ENCODE measurements at regions not wholly inside any gene's neighbourhood (a gene's known extent, or its start where the extent isn't known, plus 50 kb on each side); places are given as distances from the start of the nearest gene placed in this dataset.

DNA sequence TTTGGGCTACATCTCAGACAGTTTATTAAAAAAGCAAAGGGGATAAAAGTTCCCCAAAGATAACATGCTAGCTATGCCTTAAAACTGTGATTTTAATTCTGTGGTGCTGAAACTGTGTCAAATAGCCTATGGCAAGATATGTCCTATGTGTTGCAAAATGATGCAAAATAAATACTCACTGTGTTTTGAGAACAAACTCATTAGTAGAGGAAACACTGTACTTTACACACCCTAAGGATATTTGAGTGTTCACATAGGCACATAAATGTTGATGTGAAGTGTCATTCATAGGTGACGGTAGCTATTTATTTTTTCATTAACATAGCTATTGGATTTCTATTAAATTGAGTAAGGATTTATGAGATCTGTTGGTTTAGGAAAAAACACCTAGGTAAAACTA is 351.9 kb downstream of the FAT4 start (continued):
- TF ChIP-seq GABPA (IDR thresholded peaks at IDR 0.05 in 1 of 2, conservative IDR thresholded peaks at IDR 0.05 in 1 of 2) (no peak), NR2F2 (IDR thresholded peaks at IDR 0.05) (no peak), HNF4A (conservative IDR thresholded peaks at IDR 0.05) (no peak), FOXA2 (IDR thresholded peaks at IDR 0.05) (no peak)
- TF ChIP-seq, protein P1, sequence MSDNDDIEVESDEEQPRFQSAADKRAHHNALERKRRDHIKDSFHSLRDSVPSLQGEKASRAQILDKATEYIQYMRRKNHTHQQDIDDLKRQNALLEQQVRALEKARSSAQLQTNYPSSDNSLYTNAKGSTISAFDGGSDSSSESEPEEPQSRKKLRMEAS (IDR thresholded peaks at IDR 0.05): no peak
- TF ChIP-seq, protein P2, sequence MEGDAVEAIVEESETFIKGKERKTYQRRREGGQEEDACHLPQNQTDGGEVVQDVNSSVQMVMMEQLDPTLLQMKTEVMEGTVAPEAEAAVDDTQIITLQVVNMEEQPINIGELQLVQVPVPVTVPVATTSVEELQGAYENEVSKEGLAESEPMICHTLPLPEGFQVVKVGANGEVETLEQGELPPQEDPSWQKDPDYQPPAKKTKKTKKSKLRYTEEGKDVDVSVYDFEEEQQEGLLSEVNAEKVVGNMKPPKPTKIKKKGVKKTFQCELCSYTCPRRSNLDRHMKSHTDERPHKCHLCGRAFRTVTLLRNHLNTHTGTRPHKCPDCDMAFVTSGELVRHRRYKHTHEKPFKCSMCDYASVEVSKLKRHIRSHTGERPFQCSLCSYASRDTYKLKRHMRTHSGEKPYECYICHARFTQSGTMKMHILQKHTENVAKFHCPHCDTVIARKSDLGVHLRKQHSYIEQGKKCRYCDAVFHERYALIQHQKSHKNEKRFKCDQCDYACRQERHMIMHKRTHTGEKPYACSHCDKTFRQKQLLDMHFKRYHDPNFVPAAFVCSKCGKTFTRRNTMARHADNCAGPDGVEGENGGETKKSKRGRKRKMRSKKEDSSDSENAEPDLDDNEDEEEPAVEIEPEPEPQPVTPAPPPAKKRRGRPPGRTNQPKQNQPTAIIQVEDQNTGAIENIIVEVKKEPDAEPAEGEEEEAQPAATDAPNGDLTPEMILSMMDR (IDR thresholded peaks at IDR 0.05; ENCODE audit: low read depth, low read length, missing input control): no peak

DNA sequence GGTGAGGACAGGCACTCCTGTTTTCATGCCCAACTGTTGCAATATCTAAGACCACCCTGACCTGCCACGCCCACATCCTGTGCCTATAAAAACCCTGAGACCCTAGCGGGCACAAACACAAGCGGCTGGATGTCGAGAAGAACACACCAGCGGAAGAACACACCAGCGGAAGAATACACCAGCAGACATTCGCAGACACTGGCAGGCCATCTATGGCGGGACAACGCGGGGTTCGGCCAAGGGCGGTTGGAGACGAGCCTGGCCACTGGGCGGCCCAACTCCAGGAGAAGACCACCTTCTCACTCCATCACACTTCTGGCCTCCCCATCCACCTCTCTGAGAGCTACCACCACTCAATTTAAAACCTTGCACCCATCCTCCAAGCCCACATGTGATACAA is 361.4 kb downstream of the FAT4 start:
- TF ChIP-seq, protein P1 (IDR thresholded peaks at IDR 0.05): no peak
- no peak for TF ChIP-seq FOXA2 (IDR thresholded peaks at IDR 0.05)
- TF ChIP-seq, protein P2 (IDR thresholded peaks at IDR 0.05; ENCODE audit: low read depth, low read length, missing input control): no peak
- no peaks in the 10 kb centered on the region for H3K27me3 ChIP-seq (ENCODE audit: control insufficient read depth in 4 of 4, insufficient read depth in 4 of 4, low read length in 3 of 4)
- H3K4me1 ChIP-seq (ENCODE audit: control insufficient read depth in 4 of 4, insufficient read depth in 4 of 4, low read length in 3 of 4): peaks cover 0 to 4% (median 0%) of the 10 kb centered on the region in 4 donors
- no peak overlapping the region for H3K4me3 ChIP-seq (ENCODE audit: low read depth in 1 of 3, low read length in 3 of 3)
- H3K9me3 ChIP-seq (ENCODE audit: control insufficient read depth in 4 of 4, low read length in 3 of 4): no peaks in the 10 kb centered on the region
- no peak overlapping the region for H3K9ac ChIP-seq (ENCODE audit: low read depth in 1 of 2, low read length in 2 of 2)
- DNase-seq (ENCODE audit: low spot score): no peak
- H3K27ac ChIP-seq (ENCODE audit: low read depth in 1 of 2, low read length in 2 of 2): no peak overlapping the region
- H3K36me3 ChIP-seq (ENCODE audit: control insufficient read depth in 4 of 4, insufficient read depth in 3 of 4, low read depth in 1 of 4, low read length in 3 of 4): no peaks in the 10 kb centered on the region
- WGBS: 95% methylated on average over 14 of the region's 14 CpGs

DNA sequence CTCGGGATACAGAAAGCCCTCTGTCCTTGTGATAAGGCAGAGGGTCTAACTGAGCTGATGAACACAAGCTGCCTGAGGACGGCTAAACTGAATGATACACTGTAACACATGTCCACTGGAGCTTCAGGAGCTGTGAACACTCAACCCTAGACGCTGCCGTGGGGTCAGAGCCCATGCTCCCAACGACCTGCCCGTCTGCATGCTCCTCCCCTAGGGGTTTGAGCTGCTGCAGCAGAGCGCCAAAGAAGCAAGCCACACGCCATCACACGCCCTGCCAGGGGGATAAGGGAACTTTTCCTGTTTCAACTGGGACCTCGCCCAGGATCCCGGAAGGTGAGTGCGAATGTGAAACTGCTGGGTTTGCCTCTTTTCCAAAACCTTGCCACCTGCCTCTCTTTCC is 361.8 kb downstream of the FAT4 start:
- no peaks in the 10 kb centered on the region for H3K27me3 ChIP-seq (ENCODE audit: control insufficient read depth in 4 of 4, insufficient read depth in 4 of 4, low read length in 3 of 4)
- H3K4me3 ChIP-seq (ENCODE audit: low read depth in 1 of 3, low read length in 3 of 3): no peak overlapping the region
- H3K27ac ChIP-seq (ENCODE audit: low read depth in 1 of 2, low read length in 2 of 2): no peak overlapping the region
- TF ChIP-seq, protein P2 (IDR thresholded peaks at IDR 0.05; ENCODE audit: low read depth, low read length, missing input control): no peak
- no peak for TF ChIP-seq FOXA1 (IDR thresholded peaks at IDR 0.05)
- TF ChIP-seq JUND (IDR thresholded peaks at IDR 0.05): no peak
- TF ChIP-seq RXRA (IDR thresholded peaks at IDR 0.05): no peak
- TF ChIP-seq YY1 (IDR thresholded peaks at IDR 0.05): no peak
- no peak for TF ChIP-seq SP1 (IDR thresholded peaks at IDR 0.05)
- TF ChIP-seq HNF4A (conservative IDR thresholded peaks at IDR 0.05): no peak
- no peak for TF ChIP-seq RAD21 (IDR thresholded peaks at IDR 0.05)
- TF ChIP-seq, protein P3, sequence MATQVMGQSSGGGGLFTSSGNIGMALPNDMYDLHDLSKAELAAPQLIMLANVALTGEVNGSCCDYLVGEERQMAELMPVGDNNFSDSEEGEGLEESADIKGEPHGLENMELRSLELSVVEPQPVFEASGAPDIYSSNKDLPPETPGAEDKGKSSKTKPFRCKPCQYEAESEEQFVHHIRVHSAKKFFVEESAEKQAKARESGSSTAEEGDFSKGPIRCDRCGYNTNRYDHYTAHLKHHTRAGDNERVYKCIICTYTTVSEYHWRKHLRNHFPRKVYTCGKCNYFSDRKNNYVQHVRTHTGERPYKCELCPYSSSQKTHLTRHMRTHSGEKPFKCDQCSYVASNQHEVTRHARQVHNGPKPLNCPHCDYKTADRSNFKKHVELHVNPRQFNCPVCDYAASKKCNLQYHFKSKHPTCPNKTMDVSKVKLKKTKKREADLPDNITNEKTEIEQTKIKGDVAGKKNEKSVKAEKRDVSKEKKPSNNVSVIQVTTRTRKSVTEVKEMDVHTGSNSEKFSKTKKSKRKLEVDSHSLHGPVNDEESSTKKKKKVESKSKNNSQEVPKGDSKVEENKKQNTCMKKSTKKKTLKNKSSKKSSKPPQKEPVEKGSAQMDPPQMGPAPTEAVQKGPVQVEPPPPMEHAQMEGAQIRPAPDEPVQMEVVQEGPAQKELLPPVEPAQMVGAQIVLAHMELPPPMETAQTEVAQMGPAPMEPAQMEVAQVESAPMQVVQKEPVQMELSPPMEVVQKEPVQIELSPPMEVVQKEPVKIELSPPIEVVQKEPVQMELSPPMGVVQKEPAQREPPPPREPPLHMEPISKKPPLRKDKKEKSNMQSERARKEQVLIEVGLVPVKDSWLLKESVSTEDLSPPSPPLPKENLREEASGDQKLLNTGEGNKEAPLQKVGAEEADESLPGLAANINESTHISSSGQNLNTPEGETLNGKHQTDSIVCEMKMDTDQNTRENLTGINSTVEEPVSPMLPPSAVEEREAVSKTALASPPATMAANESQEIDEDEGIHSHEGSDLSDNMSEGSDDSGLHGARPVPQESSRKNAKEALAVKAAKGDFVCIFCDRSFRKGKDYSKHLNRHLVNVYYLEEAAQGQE (IDR thresholded peaks at IDR 0.05): no peak
- TF ChIP-seq NR2F2 (IDR thresholded peaks at IDR 0.05): no peak
- H3K9ac ChIP-seq (ENCODE audit: low read depth in 1 of 2, low read length in 2 of 2): no peak overlapping the region
- no peaks in the 10 kb centered on the region for H3K36me3 ChIP-seq (ENCODE audit: control insufficient read depth in 4 of 4, insufficient read depth in 3 of 4, low read depth in 1 of 4, low read length in 3 of 4)
- H3K9me3 ChIP-seq (ENCODE audit: control insufficient read depth in 4 of 4, low read length in 3 of 4): no peaks in the 10 kb centered on the region
- 95% methylated on average over 12 of the region's 12 CpGs for WGBS
- peaks cover 0 to 4% (median 0%) of the 10 kb centered on the region in 4 donors for H3K4me1 ChIP-seq (ENCODE audit: control insufficient read depth in 4 of 4, insufficient read depth in 4 of 4, low read length in 3 of 4)
- no peak for DNase-seq (ENCODE audit: low spot score)
